HG03457 (cell line): ENCODE measurements at regions not wholly inside any gene's neighbourhood (a gene's known extent, or its start where the extent isn't known, plus 50 kb on each side); places are given as distances from the start of the nearest gene placed in this dataset.

Experiments
- ATAC-seq: cut with Tn5 transposase; IDR thresholded peaks from one replicate; pipeline ENCODE4 v1.9.1; 2021; ENCODE audit warnings: moderate number of reproducible peaks; ENCODE audit not compliant: unreplicated experiment

DNA sequence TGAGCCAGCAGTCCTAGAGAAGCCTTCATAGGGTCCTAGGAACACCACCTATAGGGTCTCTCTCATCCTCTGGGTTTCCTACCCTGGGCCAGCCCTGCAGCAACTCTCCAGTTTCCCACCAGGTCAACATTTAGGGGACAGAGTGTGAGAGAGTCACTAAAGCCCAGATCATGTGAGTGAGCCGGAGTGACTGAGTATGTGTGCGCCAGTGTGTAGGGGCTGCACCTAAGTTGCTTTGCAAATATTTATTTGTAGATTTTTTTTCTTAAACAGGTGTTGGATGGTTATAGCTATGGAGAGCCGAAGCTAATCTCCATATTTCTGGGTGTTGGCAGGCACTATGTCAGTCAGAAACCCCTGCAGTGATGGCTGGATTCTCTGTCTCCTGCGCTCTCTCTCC is 232.5 kb upstream of the NCAM1 start:
- ATAC-seq = no peak

DNA sequence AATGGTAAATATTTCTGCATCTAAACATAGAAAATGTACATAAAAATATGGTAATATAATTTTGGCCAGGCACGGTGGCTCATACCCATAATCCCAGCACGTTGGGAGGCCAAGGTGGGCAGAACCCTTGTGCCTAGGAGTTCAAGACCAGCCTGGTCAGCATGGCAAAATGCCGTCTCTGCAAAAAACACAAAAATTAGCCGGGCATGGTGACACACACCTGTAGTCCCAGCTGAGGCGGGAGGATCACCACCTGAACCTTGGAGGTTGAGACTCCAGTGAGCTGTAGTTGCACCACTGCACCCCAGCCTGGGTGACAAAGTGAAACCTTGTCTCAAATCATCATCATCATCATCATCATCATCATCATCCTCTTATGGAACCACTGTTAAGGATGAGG is 230.6 kb upstream of the NCAM1 start:
- no peak for ATAC-seq

DNA sequence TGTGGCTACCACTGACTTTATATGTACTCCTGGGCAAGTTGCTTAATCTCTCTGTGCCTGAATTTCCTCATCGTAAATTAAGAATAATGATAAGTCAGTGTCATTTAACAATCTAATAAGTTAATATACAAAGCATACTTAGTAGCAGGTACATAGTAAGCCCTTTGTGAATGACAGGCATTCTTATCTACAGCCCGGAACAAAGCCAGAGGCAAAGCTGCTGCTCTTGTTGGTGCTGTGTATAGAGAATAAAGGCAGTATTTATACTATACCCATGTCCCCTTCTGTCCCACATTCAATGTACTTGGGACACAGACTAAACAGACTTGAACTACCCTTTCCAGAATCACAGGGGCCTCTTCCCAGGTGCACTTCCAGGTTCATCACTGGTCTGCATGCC is 229.7 kb upstream of the NCAM1 start:
- ATAC-seq = no peak

DNA sequence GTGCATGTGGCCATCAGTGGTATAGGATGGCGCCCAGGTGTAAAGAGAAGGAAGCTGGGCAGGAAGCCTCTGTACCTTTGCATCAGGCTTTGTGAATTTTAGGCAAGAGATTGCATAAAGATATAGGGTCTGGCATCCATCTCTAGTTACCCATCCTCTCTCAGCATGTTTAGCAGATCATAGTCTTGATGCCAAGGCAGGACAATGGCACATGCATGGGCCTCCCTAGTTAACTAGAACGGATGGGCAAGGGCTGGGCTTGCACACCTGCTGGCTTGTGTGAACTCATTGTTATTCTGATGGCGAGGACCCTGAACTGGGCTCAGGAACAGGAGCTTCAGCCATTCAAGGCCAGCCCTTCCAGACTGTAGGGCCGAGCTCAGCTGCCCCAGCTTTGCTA is 229.2 kb upstream of the NCAM1 start:
- ATAC-seq = no peak

DNA sequence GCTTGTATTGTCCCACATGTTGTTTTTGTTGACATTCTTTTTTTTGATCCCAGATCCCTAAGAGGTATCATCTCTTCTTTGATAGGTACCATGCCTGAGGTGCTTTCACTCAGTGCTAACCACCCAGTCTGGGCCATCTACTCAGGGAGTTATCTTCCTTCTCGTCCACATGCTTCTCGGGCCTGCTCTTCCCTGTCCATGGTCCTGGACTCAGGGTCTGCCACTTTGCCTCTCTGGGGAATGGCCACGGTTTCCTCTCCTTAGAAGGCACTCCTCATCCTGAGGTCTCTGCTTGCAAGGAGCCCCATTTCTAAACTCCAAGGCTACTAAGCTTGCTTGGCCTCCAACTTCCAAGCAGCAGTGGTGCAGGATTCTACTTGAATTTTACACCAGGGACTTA is 227.0 kb upstream of the NCAM1 start:
- ATAC-seq = no peak

DNA sequence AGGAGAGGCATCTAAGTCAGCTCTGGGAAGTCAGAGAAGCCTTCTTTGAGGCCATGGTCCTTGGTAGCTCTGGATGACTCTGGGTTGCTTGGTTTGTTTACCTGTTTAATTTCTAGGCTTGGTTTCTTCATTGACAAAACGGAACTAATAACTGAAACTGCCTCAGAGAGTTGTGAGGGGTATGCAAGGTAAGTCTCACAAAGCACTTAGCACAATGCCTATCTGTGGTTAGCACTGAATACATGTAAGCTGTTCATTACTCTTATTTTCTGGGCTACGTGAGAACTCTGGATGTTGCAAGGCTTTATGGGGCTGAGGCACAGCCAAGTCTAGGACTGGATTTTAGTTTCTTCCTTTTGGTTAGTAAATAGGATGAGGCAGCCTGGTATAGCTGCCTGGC is 225.8 kb upstream of the NCAM1 start:
- ATAC-seq = no peak

DNA sequence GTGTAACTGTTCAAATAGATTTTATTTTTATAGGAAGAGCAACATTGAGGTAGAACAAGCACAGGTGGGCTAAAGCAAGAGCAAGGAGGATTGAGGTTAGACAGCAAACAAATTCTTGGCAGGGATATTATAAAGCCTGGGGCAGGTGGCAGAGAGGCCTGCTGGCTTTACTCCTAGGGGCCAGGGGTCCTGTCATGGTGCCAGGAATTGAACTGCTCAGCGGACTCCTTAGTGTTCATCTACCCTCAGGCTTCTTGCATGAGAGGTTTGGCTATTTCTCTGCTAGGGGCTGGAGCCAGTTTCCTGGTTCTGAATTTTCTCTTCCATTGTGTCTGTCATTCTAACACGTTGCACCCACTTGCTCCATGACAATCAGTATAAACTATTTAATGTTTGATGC is 217.2 kb upstream of the NCAM1 start:
- ATAC-seq = no peak

DNA sequence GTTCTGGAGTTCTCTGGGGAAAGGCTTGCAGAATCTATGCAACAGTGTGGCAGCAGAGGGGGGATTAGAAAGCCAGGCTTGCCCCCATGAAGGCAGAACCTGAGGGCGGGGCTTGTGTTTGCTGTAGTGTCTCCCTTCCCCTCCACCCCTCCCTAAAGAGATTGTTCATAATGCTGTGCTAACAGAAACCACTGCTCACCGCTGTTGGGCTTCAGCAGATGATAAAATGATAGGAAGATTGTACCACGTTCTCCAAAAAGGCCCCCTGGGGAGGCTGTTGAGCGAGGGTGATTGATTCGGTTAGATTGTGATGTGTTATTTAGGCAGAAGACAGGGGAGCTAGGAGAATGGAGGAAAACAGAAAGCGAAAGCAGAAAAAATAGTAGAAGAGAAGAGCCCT is 215.2 kb upstream of the NCAM1 start:
- ATAC-seq = no peak

DNA sequence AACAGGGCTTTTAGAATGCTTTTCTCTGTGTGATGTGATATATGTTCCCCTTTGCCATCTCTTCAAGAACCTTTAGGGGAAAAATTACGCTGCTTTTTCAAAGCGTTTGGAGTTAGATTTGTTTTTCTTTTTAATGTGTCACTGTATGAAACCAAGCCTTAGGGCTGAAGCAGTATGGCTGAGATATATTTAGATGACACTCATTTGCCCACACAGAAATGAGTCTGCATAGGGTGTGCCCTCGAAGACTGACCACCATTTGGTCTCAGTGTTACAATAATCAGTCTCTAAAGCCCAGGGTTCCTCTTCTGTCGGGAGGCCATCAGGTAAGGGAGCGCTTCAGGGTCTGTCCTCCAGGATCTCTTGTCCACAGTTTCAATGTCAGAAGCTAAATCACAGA is 213.0 kb upstream of the NCAM1 start:
- no peak for ATAC-seq

DNA sequence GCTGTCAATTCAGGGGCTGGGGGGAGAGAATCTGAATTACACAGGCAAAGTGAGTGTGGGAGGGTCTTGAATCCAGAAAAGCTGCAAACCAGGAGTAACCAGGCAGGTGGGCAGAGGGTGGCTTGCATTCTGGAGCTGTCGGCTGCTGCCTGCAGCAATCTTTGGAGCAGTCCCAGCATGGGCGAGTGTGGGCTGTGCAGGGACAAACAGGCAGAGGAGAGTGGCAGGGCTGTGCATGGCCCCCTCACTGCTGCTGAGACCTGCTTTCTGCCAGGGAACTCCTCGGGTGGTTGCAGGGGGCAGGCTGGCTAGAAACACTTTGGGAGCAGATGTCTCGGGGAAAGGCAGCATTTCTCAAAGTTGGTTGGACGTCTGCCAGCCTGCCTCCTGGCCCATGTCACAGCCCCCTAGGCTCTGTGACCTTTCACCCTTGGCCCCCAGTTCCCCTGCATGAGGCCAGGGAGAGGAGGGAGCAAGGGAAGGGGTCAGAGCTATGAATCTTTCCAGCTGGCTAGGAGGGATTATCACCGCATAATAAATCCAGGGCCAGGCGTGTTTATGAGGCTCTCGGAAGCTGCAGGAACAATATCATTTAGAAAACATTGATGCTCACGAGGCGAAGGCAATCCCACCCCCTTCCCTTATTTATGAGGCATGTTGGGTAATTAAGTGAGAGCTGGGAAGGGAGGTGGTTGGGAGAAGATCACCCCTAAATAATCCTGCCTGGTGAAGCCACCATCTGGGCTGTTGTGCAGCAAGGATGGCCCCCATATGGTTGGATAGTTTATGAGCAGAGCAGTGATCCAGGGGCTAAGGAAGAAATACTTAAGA is 212.3 kb upstream of the NCAM1 start:
- no peak for ATAC-seq

DNA sequence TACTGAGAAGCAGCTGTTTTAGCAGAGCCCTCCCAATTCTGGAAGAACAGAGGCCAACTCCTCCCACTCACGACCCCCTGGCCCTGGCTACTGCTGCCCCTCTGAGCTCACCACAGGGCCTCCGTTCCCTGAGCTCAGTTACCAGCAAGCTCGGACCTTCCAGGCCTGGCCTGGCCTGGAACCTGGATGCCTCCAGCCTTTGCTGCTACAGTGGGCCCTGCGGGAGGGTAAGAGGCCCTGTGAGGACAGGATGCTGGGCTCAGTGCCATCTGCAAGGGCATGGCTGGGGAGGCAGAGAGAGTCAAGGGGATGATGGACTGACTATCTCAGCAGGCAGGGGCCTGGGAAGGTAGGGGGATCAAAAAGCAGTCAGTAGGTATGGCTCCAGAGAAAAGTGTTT is 209.9 kb upstream of the NCAM1 start:
- no peak for ATAC-seq

DNA sequence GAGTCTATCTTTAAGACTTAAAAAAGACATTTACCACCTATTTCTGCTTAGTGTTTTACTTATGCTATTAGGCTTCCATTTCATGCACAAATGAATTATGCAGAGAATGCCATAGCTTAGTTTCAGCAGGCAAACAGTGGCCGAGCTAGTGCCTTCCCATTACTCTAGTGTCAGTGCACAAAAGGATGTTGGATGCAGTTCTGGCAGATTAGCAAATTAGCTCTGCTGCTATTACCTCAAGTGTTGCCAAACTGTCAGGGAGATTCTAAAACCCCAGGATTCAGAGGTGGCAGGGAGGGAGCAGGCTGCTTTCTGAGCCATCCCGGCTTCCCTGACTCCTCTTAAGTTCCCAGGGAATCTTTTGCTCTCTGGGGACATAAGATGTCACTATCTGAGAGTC is 209.4 kb upstream of the NCAM1 start:
- ATAC-seq = no peak

DNA sequence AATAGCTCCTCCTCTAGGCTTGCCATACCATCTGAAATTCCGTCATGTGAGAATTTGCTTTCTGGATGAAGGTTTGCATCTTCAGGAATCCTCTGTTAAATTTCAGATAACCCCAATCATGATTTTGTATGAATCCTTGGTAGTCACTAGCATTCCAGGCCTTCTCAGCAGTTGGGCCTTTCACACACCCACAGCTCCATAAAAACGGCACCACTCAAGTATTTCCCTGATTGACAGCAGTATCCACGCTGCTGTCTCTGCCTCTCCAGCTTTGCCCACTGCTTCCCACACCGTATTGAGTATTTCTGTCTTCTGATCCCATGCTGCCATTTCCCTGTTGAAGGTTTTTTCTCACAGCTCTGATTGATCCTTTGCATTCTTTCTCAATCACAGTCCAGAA is 208.7 kb upstream of the NCAM1 start:
- no peak for ATAC-seq

DNA sequence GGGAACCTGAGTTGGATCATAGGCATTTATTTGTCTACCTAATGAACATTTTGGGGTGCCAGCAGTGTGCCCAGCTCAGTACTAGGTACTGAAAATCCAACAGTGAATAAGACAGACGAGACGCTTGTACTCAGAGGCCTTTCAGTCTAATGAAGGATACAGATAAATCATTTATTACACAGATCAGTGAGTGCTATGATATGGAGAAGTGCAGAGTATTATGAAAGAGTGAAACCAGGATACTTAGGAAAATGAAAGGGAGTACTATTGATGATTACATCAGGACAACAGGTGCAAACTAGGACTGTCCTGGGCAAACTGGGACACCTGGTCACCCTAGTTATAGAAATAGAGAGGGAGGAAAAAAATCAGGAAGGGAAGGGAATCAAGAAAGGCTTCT is 207.5 kb upstream of the NCAM1 start:
- ATAC-seq = no peak

DNA sequence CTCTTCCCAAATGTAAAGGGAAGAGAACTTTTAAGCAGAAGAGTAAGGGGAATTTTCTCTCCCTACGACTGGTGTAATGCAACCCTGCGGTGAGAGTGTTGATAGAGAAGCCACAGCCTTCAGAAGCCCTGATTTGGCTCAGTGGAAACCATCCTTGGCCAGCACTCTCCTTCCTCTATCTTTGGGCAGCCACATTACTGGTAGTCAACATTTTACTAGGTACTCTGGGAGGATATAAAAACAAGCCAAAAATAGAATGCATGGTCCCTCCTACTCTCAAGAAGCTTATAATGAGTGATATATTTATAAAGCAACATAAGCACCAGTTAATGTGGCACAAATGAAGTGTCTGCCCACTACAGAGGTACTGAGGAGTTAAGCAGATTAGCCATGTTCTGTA is 201.8 kb upstream of the NCAM1 start:
- ATAC-seq = no peak

DNA sequence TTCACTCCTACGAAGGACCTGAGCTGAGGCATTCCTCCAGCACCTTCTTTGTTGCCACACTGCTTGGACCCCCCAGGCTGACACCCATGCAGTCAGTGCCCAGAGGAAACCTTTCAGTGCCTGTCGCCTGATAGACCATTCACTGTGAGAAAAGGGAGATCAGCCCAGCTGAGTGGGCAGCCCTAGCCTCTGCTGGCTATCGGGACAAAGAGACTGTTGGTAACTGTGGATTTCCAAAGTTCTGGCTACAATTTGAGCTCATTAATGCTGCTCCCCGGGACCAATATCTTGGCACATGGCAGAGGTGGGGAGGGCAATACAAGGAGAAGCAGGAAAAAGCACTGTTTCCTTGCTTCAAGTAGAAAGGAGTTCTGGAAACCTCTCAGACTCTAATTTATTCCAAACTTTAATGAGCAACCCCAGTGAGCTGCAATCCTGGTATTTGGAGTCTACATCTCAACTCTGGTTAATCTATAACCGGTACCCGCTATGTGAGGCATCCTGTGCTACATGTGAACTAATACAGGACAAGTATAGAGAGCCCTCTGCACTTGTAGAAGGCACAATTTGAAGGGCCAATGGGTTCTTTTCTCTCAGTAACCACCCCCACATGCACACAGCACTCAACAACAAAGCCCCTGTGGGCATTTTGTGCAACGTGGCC is 200.7 kb upstream of the NCAM1 start:
- ATAC-seq = no peak

DNA sequence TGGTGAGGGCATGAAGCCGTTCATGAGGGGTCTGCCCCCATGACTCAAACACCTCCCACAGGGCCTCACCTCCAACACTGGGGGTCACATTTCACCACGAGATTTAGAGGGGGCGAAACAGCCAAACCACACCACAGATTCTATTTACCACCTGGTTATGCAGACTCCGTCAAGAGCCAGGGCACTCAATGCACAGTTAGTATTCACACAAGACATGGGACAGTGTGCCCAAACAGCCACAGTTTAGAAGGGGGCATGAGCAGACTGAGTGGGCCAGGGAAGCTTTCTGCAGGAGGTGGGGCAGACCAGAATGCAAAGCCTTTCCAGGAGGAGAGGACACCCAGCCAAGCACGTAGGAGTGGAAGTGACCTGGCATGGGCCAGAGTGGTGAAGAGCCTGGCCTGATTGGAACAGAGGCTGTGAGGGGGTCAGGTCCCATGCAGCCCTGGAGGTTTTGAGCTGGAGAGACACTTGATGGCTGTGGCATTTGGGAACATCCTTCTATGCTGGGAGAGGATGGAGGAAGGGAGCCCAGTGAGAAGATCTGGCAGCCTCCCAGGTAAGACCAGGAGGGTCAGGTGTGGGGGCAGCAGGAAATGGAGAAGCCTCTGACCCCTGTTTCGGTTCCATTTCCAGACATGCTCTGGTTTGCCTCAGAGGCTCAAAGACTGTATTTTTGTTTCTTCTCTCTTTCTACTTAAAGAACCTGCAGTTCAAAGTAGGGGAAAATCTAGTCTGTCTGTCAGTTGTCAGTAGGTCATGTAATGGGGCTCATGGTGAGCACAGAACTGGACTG is 199.1 kb upstream of the NCAM1 start:
- no peak for ATAC-seq

DNA sequence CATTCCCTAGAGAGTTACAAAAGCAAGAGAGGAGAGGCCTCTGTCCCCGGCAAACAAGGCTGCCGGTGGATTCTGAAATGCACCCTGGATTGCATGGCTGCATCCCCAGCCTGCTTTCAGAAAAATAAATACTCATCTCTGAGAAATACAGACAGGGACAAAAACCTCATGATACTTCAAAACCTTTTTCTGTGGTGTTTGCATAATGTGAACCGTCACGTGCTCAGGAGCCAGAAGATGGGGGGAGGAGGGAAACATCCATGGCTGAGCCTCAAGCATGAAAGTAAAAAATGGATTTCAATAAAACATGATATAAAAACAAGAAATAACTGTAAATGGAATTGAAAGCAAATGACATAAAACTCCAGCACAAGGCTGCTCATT is 198.5 kb upstream of the NCAM1 start:
- ATAC-seq = no peak

DNA sequence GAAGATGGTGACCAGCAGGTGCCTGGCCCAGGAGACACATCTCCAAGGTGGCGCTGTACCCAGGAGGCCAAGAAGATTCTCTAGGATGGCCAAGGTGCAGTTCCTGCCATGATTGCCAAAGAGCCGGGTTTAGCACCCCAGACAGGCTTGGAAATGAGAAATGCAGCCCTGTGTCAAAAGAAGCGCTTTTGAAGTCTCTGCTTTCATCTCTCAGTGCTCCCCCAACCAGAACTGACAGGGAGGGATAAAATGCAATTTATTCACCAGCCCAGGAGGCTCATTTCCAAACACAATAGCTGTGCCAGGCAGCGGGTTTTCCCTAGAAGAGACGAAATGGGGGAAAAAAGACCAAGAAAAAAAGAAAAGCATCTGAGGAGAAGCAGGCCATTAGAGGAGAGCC is 195.9 kb upstream of the NCAM1 start:
- ATAC-seq = no peak

DNA sequence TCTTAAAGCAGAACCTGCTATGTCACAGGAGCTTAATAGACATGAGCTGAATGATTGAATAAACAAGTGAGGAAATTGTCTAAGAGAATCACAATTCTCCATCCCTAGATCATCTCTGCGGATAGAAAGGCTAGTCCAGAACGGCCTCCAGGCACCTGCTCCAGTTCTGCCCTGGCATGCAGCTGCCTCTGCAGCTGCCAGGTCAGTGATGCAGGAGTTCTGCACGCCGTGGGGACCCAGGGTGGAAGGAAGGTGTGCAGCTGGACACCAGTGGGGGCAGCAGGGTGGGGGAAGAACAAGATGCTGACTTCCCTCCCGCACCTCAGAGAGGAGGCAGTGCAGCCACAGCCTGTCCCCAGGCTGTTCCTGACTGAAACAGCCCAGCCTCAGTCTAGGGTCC is 192.1 kb upstream of the NCAM1 start:
- no peak for ATAC-seq

DNA sequence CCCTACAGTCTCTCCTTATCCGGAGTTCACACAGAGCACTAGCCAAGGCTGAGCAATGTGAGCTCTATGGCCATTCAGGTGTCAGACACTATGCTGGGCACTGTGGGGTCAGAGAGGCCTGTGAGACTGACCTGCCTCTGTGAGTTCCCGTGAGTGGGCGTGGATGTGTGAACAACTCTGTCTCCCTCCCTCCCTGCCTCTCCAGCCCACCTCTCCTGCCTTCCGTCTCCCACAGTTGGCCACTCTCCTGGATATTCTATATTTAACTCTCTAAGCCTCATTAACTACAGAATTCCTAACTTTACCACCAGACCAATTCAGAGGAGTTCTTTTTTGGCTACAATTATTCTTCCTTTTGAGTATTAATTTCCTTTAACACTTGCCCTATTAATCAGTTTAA is 191.6 kb upstream of the NCAM1 start:
- no peak for ATAC-seq

DNA sequence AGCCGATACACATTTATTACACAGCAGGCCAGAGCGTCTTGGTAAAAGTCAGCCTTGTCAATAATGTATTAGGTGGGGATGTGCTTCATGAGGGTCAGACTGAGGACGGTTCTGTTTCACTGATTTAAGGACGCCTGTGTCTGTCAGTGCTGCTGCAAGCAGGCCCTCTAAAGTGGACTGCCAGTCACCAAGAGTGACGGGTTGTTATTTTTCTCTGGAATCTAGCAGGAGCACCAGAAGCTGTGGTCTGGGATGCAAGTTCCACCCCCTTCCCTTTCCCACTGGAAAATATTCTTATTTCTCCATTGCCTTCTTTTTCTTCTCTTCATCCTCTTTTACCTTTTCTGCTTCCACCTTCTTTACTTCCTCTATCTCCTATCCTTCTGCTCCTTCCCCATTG is 191.2 kb upstream of the NCAM1 start:
- no peak for ATAC-seq
